NB4 (cell line): ENCODE measurements at regions not wholly inside any gene's neighbourhood (a gene's known extent, or its start where the extent isn't known, plus 50 kb on each side); places are given as distances from the start of the nearest gene placed in this dataset.
"Not testable (repeated sequence)": the region's sequence is repeated elsewhere in the genome, so short reads cannot be mapped to it uniquely, and the experiment has no call there.

Experiments used
- DNase-seq: peaks from one replicate; pipeline ENCODE4 v3.0.0; 2010; ENCODE audit warnings: low read depth
- H3K4me3 ChIP-seq: one replicate; pipeline ENCODE4 v1.5.1; 2011; ENCODE audit warnings: mild to moderate bottlenecking, low read depth, low read length, moderate library complexity
- MYC ChIP-seq: IDR thresholded peaks from 2 replicates; pipeline ENCODE4 v1.6.1; 2011; ENCODE audit warnings: low read depth, low read length
- POLR2A ChIP-seq: IDR thresholded peaks from 2 replicates; pipeline ENCODE4 v1.6.1; 2011; ENCODE audit warnings: mild to moderate bottlenecking; ENCODE audit not compliant: insufficient read length; ENCODE audit errors: extremely low read depth
- TF ChIP-seq, protein P1 (sequence below): IDR thresholded peaks from one replicate; pipeline ENCODE4 v1.5.1; 2012; ENCODE audit warnings: low read depth, low read length
- TF ChIP-seq, protein P2 (sequence below): IDR thresholded peaks from 2 replicates; pipeline ENCODE4 v1.6.1; 2011; ENCODE audit warnings: low read depth, low read length

DNA sequence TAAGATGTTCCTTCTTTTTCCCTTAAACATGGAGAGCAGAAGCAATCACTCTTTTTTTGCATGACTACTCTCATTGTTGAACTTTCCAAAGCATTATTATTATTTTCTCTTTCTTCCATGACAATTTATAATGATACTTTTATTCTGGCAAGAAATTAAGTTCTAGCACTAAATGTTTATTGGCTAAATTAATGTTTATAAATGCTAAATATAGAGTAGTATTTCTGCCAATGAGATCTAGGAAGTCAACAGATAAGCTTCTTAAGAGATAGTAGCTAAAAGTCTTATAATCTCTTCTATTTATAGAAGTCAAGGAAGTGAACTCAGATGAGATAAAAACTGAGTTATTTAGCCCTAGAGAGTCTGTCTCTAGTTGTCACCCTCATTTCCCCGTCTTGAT is 920.1 kb downstream of the KCNJ2 start:
- TF ChIP-seq POLR2A, result no peak
- TF ChIP-seq, protein P1, sequence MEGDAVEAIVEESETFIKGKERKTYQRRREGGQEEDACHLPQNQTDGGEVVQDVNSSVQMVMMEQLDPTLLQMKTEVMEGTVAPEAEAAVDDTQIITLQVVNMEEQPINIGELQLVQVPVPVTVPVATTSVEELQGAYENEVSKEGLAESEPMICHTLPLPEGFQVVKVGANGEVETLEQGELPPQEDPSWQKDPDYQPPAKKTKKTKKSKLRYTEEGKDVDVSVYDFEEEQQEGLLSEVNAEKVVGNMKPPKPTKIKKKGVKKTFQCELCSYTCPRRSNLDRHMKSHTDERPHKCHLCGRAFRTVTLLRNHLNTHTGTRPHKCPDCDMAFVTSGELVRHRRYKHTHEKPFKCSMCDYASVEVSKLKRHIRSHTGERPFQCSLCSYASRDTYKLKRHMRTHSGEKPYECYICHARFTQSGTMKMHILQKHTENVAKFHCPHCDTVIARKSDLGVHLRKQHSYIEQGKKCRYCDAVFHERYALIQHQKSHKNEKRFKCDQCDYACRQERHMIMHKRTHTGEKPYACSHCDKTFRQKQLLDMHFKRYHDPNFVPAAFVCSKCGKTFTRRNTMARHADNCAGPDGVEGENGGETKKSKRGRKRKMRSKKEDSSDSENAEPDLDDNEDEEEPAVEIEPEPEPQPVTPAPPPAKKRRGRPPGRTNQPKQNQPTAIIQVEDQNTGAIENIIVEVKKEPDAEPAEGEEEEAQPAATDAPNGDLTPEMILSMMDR, result no peak
- no peak for TF ChIP-seq MYC
- TF ChIP-seq, protein P2, sequence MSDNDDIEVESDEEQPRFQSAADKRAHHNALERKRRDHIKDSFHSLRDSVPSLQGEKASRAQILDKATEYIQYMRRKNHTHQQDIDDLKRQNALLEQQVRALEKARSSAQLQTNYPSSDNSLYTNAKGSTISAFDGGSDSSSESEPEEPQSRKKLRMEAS, result no peak
- no peak for DNase-seq
- no peak overlapping the region for H3K4me3 ChIP-seq

DNA sequence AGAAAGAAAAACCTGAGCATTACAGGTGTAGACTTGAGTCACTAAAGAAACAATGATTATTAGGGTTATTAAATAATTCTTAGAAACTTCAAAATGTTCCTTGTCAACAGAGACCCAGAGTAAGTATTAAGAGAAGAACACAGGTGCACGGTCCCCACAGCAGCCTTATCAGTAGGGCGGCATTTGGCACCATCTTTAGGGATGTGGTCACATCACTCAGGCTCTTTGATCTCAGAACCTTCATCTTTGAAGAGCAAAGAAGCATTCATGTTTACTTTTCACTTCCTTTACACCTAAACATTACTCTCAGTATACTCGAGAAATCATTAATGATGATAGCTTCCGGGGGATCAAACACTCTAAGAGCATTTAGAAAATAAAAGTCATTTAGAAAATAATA is 928.7 kb downstream of the KCNJ2 start:
- no peak overlapping the region for H3K4me3 ChIP-seq
- TF ChIP-seq, protein P2, result no peak
- TF ChIP-seq, protein P1, result no peak
- TF ChIP-seq MYC (no peak), POLR2A (no peak)
- no peak for DNase-seq

DNA sequence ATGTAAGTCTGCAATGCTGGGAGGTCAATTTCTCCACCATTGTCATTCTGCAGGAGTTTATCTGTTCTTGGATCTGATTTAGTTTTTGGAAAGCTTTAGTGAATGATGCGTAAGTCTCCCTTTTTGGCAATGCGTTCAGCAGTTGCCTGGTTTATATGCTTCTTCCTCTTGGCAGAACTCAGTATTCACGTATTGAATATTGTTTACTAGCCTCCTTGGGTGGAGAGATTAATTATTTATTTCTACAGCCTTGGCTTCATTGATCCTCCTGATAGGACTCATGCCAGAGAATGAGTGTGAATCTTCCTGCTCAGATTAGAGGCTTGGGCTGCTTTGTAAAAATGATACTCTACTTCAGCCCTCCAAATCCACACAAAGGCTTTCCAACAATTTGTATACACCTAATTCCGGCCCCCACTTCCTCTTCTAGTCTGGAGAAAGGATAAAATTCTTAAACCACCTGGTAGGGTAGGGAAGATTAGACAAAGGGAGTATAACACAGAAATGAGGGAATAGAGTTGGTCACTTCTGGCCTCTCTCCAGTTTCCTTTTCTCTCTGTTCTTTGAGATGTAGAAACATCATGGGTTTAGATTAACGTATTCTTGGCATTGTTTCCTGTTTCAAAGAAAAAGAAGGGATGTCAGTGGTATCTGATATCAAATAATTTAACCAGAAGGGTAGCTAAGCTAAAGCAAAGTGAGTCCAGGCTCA is 929.8 kb downstream of the KCNJ2 start:
- H3K4me3 ChIP-seq, result no peak overlapping the region
- TF ChIP-seq POLR2A, result no peak
- TF ChIP-seq MYC, result no peak
- TF ChIP-seq, protein P2, result no peak
- TF ChIP-seq, protein P1, result no peak
- no peak for DNase-seq

DNA sequence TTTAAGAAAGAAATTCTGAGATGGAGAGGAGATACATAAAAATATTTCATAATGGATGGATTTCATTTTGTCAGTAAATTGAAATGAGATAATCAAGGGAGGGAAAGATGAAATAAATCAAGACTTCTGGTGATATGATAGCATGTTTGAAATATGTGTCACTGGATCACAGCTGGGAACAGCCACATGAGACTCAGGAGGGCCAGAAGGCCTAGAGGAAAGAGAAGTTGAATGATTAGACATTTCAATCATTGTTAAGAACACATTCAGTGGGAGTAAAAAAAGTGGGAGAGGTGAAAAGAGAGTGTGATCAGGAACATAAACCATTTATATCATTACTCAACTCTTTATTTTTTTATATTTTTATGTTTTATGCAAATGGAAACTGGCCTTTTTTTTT is 933.4 kb downstream of the KCNJ2 start:
- no peak overlapping the region for H3K4me3 ChIP-seq
- DNase-seq, result no peak
- no peak for TF ChIP-seq POLR2A

DNA sequence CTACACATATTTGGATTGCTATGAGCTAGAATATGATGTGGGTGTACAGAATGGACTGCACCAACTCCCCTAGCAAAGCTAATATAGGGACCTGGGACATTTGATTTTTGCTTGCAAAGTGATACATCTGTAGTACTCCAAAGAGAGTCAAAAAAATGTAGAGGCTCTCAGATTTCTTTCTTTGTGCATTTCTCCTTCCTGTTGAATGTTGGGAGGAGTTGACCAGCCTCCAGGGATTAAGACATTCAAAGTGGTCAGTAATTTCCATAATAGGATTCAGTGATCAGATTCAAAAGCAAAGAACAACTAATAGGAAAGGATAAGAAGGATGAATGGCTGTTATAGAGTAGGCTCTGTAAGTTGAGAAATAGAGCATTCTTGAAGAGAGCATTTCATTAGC is 934.9 kb downstream of the KCNJ2 start:
- DNase-seq, result no peak
- no peak overlapping the region for H3K4me3 ChIP-seq
- TF ChIP-seq, protein P2, result no peak
- TF ChIP-seq, protein P1, result no peak
- TF ChIP-seq MYC (no peak), POLR2A (no peak)

DNA sequence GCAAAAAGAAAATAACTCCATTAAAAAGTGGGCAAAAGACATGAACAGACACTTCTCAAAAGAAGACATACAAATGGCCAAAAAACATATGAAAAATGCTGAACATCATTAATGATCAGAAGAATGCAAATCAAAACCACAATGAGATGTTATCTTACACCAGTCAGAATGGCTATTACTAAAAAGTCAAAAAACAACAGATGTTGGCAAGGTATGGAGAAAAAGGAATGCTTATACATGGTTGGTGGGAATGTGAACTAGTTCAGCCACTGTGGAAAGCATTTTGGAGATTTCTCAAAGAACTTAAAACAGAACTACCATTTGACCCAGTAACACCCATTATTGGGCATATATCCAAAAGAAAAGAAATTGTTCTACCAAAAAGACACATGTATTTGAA is 936.7 kb downstream of the KCNJ2 start:
- not testable (repeated sequence) for H3K4me3 ChIP-seq, DNase-seq

DNA sequence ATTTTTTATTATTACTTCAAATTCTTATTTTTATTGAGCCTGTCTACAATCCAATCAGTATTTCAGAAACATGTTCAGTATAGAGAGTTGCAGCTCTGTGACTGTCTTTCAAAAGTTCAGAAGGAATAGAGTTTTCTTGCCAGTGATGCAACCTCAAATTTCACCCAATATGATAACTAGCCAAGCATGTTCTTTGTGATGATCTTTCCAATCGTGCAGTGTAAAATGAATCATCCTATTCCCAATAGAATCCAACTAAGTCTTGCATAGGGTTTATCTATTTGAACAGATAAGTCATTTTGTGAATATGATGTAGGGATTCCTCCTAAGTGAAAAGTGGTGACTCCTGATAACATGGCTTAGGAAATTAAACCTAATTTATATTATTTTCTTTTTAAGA is 937.8 kb downstream of the KCNJ2 start:
- no peak for DNase-seq
- TF ChIP-seq, protein P1, result no peak
- TF ChIP-seq, protein P2, result no peak
- TF ChIP-seq MYC (no peak), POLR2A (no peak)

More for the DNA sequence above, 937.8 kb downstream of the KCNJ2 start:
- H3K4me3 ChIP-seq, result no peak overlapping the region
